ENCODE measurements at regions not wholly inside any gene's neighbourhood (a gene's known extent, or its start where the extent isn't known, plus 50 kb on each side); places are given as distances from the start of the nearest gene placed in this dataset.

- intact Hi-C loops (cut with micrococcal nuclease) (no loop called here), in situ Hi-C loops (cut with MboI; ENCODE audit: low sequenced_read_pairs) (no loop called here), dilution Hi-C loops (cut with HindIII; ENCODE audit: low sequenced_read_pairs, unreplicated experiment) (no loop called here)
- no peak overlapping the region for H3K4ac ChIP-seq (ENCODE audit: low read depth, low read length)
- H2BK15ac ChIP-seq (ENCODE audit: low read depth, low read length): no peak overlapping the region
- H2AFZ ChIP-seq (replicated peaks; ENCODE audit: low read length, poor library complexity): no peak overlapping the region
- H2BK5ac ChIP-seq (ENCODE audit: low read depth, low read length, poor library complexity, severe bottlenecking): no peak overlapping the region
- H3K14ac ChIP-seq (replicated peaks; ENCODE audit: low read depth, low read length): no peak overlapping the region
- ATAC-seq (ENCODE audit: low read depth) (peak; percentile 79), DNase-seq (peak; percentile 47)
- no peak overlapping the region for H4K8ac ChIP-seq (ENCODE audit: low read depth in 2 of 2, low read length in 2 of 2)
- whole genome bisulfite sequencing, 2 experiments (ENCODE audit: extremely low coverage in 2 of 2, insufficient read length in 1 of 2): no CpG with 5 or more reads among the region's 7 CpGs
- H4K20me1 ChIP-seq (ENCODE audit: insufficient read depth, low read length): no peaks in the 10 kb centered on the region
- no peak overlapping the region for H2BK120ac ChIP-seq (ENCODE audit: low read depth, low read length)
- H3K4me3 ChIP-seq (ENCODE audit: insufficient read depth, low read depth, low read length): no peak overlapping the region
- no peak overlapping the region for H3K4me2 ChIP-seq (ENCODE audit: low read depth, low read length)
- TF ChIP-seq BHLHE40 (IDR thresholded peaks at IDR 0.05; ENCODE audit: low read depth, low read length): peak; percentile 72
- TF ChIP-seq MAFK (IDR thresholded peaks at IDR 0.05; ENCODE audit: low read depth, low read length): no peak
- no peak for TF ChIP-seq CTCF (conservative IDR thresholded peaks at IDR 0.05; ENCODE audit: low read depth, low read length)
- H2AK9ac ChIP-seq (replicated peaks; ENCODE audit: low read depth, low read length, poor library complexity): no peak overlapping the region
- POLR2A ChIA-PET (ENCODE audit: unreplicated experiment): no interaction called here
- H3K56ac ChIP-seq (ENCODE audit: extremely low read depth, insufficient read depth, low read length): no peak overlapping the region
- peaks cover 11% of the 10 kb centered on the region for H3K27me3 ChIP-seq (ENCODE audit: control insufficient read depth, insufficient read depth, low read length)
- H3K79me1 ChIP-seq (ENCODE audit: low read depth in 1 of 2, low read length in 2 of 2): no peaks in the 10 kb centered on the region
- peaks cover 7% of the 10 kb centered on the region; the same call in 1 of the 2 replicates for H3K9me1 ChIP-seq (ENCODE audit: insufficient read depth, low read length)
- H3K23ac ChIP-seq (ENCODE audit: low read depth, low read length): no peak overlapping the region
- CTCF ChIA-PET: interaction anchor here (1.0 kb wide), 1 partner anchor 155 kb away, joined by 4 read pairs; no protein-coding TSS in a partner anchor
- no peak overlapping the region for H2BK20ac ChIP-seq (ENCODE audit: low read depth, low read length)
- no peak overlapping the region for H2AK5ac ChIP-seq (ENCODE audit: low read depth, low read length)
- no peaks in the 10 kb centered on the region; the same call in 1 of the 2 replicates for H3K9me3 ChIP-seq (ENCODE audit: control insufficient read depth, insufficient read depth, low read length)
- H4K91ac ChIP-seq (ENCODE audit: insufficient read depth, low read depth, low read length): no peak overlapping the region
- BruUV-seq (replicated peaks): no TSS peak
- H3K27ac ChIP-seq (ENCODE audit: insufficient read depth, low read length): no peak overlapping the region
- no peak overlapping the region for H4K5ac ChIP-seq (ENCODE audit: low read depth, low read length)
- no peaks in the 10 kb centered on the region for H3K36me3 ChIP-seq (ENCODE audit: control insufficient read depth, insufficient read depth, low read length)
- no peak overlapping the region for H3K18ac ChIP-seq (ENCODE audit: low read depth, low read length)
- H3K9ac ChIP-seq (ENCODE audit: low read depth, low read length): no peak overlapping the region
- H3K4me1 ChIP-seq (ENCODE audit: control insufficient read depth, insufficient read depth, low read length): peaks cover 2% of the 10 kb centered on the region; the same call in 1 of the 2 replicates
These were observed 49.8 kb upstream of the IFNLR1 start for GRCh38 chr1:24236789-24237371.
